Activated gamma-delta T cell treated with Interleukin-2 at 50 U/mL for 16 hours (primary cell): ENCODE measurements at regions not wholly inside any gene's neighbourhood (a gene's known extent, or its start where the extent isn't known, plus 50 kb on each side); places are given as distances from the start of the nearest gene placed in this dataset.

Source experiments
- DNase-seq: peaks from one replicate; pipeline ENCODE4 v3.0.0-alpha.2; 2020

GRCh38 chr12:125193376-125194152, 128.3 kb downstream of the AACS start:
- DNase-seq = no peak

GRCh38 chr12:125194163-125194773, 129.0 kb downstream of the AACS start:
- no peak for DNase-seq

DNA sequence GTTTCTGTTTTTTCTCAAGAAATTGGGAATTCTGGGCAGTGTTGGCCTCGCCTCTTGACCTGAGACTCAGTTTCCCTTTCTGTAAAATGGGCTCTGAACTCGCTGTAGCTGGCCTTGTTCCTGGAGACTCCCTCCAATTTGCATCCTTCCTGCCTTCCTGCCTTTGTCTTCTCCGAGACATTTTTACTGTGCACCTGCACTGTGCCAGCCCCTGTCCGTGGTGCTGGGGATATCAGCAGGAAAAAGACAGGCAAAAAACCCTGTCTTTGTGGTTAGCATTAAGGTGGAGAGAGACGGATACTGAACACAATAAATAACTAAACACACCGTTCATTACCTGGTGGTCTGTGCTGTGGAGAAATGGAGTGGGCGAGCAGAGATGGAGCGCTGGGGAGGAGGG, 129.8 kb downstream of the AACS start:
- no peak for DNase-seq

GRCh38 chr12:125197326-125197725, 132.1 kb downstream of the AACS start:
- DNase-seq = no peak

GRCh38 chr12:125198652-125199051, 133.4 kb downstream of the AACS start:
- no peak for DNase-seq

DNA sequence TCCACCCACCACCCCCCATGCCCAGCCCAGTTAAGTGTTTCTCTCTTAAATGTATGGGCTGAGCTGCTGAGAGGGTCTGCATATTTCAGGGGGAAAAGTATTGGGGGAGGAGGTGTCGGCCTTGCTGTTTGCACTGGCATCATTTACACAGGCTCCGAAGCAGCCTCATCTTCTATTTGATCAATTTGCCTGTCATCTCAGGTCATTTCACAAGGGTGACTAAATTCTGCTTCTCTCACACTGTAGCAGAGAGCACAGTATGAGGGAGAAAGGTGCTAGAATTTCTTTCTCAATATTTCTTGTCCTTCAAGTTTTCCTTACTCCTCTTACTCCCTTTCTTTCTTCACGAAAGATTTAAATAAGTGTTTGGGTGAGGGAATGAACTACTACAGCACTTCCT, 135.9 kb downstream of the AACS start:
- no peak for DNase-seq

- DNase-seq = no peak
Measured at GRCh38 chr12:125201940-125202339, 136.7 kb downstream of the AACS start.

- DNase-seq = no peak
Measured at GRCh38 chr12:125202421-125202820, 137.2 kb downstream of the AACS start.

DNA sequence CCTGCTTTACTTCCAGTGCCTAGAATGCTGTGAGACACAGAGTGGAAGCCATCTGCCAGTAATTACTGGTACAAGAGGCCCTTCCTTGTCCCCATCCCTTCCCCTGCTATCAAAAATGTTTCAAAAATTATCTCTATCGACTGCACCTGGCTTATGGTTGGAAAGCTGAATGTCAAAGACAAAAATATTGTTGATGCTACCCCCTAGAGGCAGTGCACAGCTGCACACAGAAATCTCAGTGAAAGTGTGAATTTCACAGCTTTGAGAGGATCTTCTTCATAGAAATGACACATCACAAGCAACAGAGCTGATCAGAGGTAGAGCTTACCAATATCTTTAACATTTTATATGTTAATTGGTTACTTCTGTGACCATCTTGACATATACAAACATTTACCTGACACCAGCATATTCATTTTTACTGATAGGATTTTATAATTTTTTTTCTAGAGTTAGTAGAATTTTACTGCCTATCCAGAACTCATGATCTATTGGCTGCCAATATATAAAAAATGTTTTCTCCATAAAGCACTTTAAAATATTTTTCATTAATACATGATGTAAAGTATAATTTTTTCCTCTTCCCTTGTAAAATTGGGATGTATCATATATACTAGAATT, 138.0 kb downstream of the AACS start:
- no peak for DNase-seq

GRCh38 chr12:125205386-125205785, 140.2 kb downstream of the AACS start:
- no peak for DNase-seq

DNA sequence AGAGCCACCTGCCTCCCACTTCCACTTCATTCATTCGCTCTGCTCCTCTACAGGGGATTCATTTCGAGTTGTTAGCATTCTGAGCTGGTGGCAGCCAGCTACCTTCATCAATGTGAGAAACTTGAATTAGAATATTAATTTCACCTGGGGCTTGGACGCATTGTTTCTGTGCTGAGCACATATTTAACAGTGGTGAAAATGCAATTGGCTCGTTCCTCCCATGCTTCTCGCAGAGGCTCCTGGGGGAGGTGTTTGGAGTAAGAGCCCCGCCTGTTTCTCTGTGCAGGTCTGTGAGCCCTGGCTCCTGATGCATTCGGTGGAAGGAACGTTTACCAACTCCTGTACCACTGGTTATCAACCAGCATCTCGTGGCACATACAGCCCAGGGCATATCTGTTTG, 141.5 kb downstream of the AACS start:
- no peak for DNase-seq

DNA sequence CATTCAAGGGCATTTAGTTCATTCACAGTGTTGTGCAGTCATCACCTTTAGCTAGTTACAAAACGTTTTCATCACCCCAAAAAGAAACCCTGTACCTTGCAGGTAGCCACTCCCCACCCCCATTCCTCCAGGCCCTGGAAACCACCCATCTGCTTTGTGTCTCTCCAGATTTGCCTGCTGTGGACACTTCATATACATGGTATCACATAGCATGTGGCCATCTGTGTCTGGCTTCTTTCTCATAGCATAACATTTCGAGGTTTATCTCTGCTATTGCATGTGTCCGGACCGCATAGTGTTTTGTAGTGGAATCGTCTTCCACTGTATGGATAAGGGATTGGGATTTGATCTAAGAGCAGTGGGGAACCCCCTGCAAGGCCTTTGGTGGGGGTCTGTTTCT, 143.1 kb downstream of the AACS start:
- no peak for DNase-seq

GRCh38 chr12:125208942-125209341, 143.7 kb downstream of the AACS start:
- DNase-seq = no peak

DNA sequence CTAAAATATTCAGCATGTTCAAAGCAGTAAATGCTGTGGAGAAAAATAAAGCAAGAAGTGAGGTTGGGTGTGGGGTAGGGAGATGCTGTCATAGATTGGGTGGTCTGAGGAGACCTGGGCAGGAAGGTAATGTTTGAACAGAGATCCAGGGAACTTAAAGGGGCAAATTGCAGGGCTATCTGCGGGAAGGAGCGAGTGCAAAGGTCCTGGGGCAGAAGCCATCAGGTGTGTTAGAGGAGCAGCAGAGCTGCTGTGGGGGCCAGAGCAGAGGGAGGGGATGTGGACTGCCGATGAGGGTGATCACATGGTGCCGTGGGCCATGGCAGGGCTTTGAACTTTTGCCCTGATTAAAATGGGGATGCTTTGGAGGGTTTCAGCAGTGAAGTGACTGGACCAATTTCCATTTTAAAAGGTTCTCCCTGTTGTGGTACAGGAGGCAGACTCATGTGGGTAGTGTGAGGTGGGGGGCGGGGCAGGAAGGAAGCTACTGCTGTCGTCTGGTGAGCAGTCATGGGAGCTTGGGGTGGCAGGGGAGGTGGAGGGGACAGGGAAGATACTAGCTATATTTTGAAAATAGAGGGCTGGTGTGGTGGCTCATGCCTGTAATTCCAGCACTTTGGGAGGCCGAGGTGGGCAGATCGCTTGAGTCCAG, 145.0 kb downstream of the AACS start:
- DNase-seq = no peak

GRCh38 chr12:125211464-125211863, 146.2 kb downstream of the AACS start:
- no peak for DNase-seq

GRCh38 chr12:125214289-125214688, 149.1 kb downstream of the AACS start:
- no peak for DNase-seq

DNA sequence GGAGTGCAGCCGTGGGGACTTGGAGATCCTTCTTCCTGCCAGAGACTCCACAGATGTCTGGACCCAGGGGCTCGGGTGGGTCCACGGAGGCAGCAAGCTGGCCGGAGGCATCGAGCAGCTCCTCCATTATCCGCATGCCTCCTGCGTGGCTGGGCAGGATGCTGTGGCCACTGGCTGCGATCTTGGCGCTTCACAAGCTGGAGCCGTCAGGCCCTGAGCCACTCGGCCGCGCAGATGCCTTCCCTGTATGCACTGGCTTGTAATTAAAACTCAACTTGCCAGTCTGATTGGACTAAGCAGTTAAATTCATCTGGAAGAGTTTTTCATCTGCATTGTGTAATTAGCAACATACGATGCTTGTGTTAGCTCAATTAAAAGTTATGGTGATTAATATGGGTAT, 151.5 kb downstream of the AACS start:
- no peak for DNase-seq

GRCh38 chr12:125217308-125217707, 152.1 kb downstream of the AACS start:
- no peak for DNase-seq

GRCh38 chr12:125218952-125219351, 153.7 kb downstream of the AACS start:
- no peak for DNase-seq

DNA sequence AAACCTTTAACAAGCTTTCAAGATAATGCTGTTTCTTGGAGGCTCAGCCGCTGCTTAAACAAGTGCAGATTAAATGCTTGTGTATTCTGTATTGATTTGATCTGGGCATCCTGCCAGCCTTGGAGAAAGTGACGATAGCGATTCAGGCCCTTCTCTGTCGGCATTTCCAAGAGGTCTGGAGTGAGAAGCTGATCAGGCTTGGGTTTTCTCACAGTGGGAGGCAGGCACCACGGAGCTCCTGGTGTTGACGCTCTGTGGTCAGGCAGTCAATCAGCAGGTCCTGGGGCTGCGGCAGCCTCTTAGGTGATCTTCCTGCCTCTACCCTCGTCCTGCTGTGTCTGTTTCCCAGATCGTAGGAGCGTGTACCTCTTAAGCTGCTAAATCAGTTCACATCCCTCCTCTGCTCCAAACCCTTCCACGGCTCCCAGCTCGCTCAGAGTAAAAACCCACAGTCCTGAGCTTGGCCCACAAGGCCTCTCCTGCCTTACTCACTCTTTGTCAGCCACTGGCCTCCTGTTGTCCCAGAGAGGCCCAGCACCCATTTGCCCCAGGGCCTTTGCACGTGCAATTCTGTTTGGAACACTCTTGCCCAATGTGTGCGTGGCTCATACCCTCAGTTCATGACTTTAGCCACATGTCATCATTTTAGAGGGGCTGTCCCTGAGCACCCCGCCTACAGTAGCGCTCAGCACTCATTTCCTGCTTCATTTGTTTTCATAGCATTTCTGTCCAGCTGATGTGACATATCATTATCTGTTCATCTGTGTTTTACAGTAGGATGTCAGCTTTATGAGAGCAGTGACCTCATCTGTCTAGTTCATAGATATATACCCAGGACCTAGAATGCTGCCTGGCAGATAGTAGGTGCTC, 155.4 kb downstream of the AACS start:
- no peak for DNase-seq

DNA sequence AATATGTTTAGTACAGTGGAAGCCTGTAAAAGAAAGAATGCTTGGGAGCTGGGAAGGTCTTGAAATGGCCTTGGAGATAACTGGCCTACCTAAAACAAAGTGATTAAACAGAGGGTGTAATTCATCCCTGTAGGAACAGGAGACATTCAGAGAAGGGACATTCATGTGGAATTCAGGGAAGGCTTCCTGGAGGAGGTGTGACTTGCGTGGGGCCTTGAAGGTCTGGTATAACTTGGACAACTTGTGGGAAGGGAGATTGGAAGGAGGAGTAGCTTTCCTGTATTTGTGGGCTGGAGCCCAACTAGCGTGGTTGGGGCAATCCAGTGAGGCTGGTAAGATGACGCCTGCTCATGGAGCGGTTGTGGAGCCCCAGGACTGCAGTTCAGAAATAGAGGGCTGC, 156.4 kb downstream of the AACS start:
- DNase-seq = no peak

DNA sequence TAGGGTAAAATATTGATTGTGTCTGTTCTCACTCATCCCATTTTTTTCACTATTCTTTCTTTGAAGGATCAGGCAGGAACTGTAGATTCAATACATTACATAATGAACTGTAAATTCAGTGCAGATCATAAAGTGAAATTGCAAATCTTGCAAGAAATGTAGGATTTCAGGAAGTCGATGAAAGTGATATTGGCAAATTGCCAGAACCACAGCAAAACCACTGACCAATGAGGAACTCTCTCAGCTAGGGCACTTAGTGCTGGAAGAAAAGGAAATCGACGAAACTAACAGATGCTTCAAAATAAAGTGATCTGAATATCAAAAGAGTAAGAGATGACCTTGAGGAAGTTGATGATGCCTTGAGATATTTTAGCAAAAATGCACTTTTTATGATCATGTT, 157.6 kb downstream of the AACS start:
- no peak for DNase-seq

- no peak for DNase-seq
Measured at GRCh38 chr12:125225641-125226040, 160.4 kb downstream of the AACS start.
